Coronary artery (tissue), 2 donors: ENCODE measurements at regions not wholly inside any gene's neighbourhood (a gene's known extent, or its start where the extent isn't known, plus 50 kb on each side); places are given as distances from the start of the nearest gene placed in this dataset.

ENCODE experiments used
- DNase-seq: peaks from one replicate; pipeline ENCODE4 v3.0.0-alpha.2; 2017; ENCODE audit warnings: low spot score
- H3K27ac ChIP-seq, 2 donors: fragments of 200-600 bp; sonication (generic); one replicate each; pipeline ENCODE4 v1.5.1; 2016 to 2019
- H3K4me3 ChIP-seq: fragments of 200-600 bp; sonication (generic); 2 replicates; pipeline ENCODE4 v1.5.1; 2016; ENCODE audit warnings: mild to moderate bottlenecking, moderate library complexity
- CTCF ChIP-seq: fragments of 200-600 bp; sonication (generic); IDR thresholded peaks from one replicate; pipeline ENCODE4 v1.5.1; 2019; ENCODE audit warnings: antibody characterized with exemption

DNA sequence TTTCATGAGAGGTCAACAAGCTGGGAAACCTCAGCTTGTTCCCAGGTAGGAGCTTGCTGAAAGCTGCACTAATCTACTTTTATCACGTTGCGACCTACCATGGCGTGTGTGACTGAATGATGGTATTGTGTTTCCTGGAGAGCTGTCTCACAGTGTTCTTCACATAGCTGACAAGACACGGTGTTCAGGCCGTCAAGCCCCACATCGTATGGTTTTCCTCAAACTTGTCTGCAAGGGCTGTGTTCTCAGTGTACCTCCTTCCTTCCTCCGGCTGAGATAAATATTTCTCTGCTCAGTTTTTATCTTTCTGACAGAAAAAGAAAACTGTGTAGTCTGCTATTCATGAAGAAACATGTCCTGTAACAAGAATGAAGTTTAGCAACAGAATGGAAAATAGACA is 244.8 kb downstream of the DCDC2C start:
- no peak for DNase-seq
- TF ChIP-seq CTCF: no peak
- no peak overlapping the region for H3K4me3 ChIP-seq
- H3K27ac ChIP-seq: no peak overlapping the region

- no peak for DNase-seq
- Histone ChIP-seq H3K4me3 (no peak overlapping the region), H3K27ac (no peak overlapping the region)
- no peak for TF ChIP-seq CTCF
Observed at GRCh38 chr2:3951131-3951954, 248.0 kb downstream of the DCDC2C start.

- no peak for TF ChIP-seq CTCF
- Histone ChIP-seq H3K4me3 (no peak overlapping the region), H3K27ac (no peak overlapping the region)
- DNase-seq: no peak
Observed at GRCh38 chr2:3952866-3953516, 249.6 kb downstream of the DCDC2C start.

DNA sequence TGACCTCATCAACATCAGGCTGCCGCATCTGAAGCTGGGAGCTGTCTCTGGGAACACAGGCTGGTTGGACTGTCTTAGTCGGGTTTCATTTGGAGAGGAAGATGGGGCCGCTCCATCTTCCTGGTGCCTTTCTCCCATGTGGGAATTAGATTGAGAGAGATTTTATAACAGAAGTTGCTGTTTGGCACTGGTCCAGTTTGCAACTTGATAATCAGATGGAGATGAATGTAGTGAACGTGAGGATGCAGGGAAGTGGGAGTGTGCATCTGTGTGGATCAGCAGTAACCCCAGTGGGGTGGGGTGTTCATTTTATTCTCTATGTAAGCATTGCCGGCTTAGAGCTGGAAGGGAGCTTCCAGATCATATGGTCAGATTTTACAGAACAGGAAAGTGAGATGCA is 250.9 kb downstream of the DCDC2C start:
- TF ChIP-seq CTCF: no peak
- DNase-seq: no peak
- no peak overlapping the region for H3K27ac ChIP-seq
- no peak overlapping the region for H3K4me3 ChIP-seq

- no peak for TF ChIP-seq CTCF
- no peak overlapping the region for H3K27ac ChIP-seq
- H3K4me3 ChIP-seq: no peak overlapping the region
- no peak for DNase-seq
Observed at GRCh38 chr2:3956406-3956805, 253.0 kb downstream of the DCDC2C start.

GRCh38 chr2:3956892-3957291 is 253.5 kb downstream of the DCDC2C start:
- no peak for TF ChIP-seq CTCF
- DNase-seq: no peak
- Histone ChIP-seq H3K4me3 (no peak overlapping the region), H3K27ac (no peak overlapping the region)

DNA sequence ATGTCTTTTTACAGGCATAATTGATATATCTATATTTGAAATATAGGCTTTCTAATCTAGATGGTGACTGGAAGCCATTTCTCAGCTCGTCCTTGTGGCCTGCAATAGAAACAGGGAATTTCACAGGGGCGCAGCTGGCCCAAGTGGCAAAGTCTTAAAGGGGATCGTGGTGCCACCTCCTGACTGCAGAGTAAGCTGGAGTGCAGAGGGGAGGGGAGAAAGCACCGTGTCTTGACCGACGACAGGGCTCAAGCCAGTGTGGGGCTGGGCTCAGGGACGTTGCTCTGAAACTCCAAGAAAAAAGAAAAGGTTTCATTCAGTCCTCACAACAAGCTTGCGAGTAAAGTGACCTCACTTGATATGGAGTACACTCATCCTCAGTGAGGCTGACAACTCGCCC is 255.1 kb downstream of the DCDC2C start:
- no peak for DNase-seq

More for the DNA sequence above, 255.1 kb downstream of the DCDC2C start:
- no peak overlapping the region for H3K27ac ChIP-seq
- TF ChIP-seq CTCF: no peak
- no peak overlapping the region for H3K4me3 ChIP-seq
